AG04450 (cell line): ENCODE measurements at regions not wholly inside any gene's neighbourhood (a gene's known extent, or its start where the extent isn't known, plus 50 kb on each side); places are given as distances from the start of the nearest gene placed in this dataset.

ENCODE experiments used
- CTCF ChIA-PET: fragments of 300-600, 350-600 bp; formaldehyde crosslinking; extraction: SDS; loops from one replicate; lab custom pipeline; 2022; ENCODE audit warnings: antibody characterized with exemption, inconsistent platforms; lab: Charles Lee
- POLR2A ChIA-PET: fragments of 350-600 bp; formaldehyde crosslinking; extraction: SDS; loops from one replicate; lab custom pipeline; 2021; ENCODE audit warnings: antibody characterized with exemption, inconsistent platforms; lab: Yijun Ruan, JAX
- DNase-seq: peaks from one replicate; pipeline ENCODE4 v3.0.0-alpha.2; 2011; ENCODE audit warnings: low read depth, low spot score
- H3K27ac ChIP-seq: one replicate; pipeline ENCODE4 v1.5.1; 2012; ENCODE audit warnings: low read depth, low read length, control low read depth
- H3K27me3 ChIP-seq: one replicate; pipeline ENCODE4 v1.6.0; 2012; ENCODE audit warnings: low read length; ENCODE audit not compliant: control insufficient read depth, insufficient read depth
- H3K4me3 ChIP-seq: 2 replicates; pipeline ENCODE4 v1.5.1; 2011; ENCODE audit warnings: mild to moderate bottlenecking, low read depth, low read length, control low read depth
- H3K9me3 ChIP-seq: 2 replicates; pipeline ENCODE4 v1.5.1; 2012; ENCODE audit warnings: low read length; ENCODE audit not compliant: control insufficient read depth, insufficient read depth
- TF ChIP-seq, protein P1 (sequence below): IDR thresholded peaks from 2 replicates; pipeline ENCODE4 v1.5.1; 2011; ENCODE audit warnings: low read depth, low read length, control low read depth, inconsistent platforms

DNA sequence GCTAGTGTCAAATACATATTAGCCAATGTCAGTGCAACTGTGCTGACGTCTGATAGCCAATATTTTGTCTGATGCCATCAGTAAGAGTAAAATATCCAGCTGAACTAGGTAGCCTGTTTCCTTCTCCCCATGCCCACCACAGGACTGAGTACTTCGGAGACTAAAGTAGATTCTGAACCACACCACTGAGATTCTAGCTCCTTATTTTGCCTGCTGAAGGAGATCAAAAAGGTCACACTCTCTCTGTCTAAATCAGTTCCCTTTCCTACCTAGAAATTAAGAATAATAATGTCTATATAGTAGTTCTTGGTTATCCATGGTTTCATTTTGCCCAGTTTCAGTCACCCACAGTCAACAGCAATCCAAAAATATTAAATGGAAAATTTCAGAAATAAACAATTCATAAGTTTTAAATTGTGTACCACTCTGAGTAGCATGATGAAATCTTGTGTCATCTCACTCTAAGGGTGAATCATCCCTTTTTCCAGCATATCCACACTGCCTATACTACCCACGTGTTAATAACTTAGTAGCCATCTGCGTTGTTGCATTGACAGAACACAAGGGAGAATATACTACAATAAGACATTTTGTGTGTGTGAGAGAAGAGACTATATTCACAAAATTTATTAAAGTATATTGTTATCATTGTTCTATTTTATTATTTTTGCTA lies 1043.3 kb upstream of the PIK3C3 start:
- ChIA-PET CTCF (no interaction called here), POLR2A (no interaction called here)
- TF ChIP-seq, protein P1, sequence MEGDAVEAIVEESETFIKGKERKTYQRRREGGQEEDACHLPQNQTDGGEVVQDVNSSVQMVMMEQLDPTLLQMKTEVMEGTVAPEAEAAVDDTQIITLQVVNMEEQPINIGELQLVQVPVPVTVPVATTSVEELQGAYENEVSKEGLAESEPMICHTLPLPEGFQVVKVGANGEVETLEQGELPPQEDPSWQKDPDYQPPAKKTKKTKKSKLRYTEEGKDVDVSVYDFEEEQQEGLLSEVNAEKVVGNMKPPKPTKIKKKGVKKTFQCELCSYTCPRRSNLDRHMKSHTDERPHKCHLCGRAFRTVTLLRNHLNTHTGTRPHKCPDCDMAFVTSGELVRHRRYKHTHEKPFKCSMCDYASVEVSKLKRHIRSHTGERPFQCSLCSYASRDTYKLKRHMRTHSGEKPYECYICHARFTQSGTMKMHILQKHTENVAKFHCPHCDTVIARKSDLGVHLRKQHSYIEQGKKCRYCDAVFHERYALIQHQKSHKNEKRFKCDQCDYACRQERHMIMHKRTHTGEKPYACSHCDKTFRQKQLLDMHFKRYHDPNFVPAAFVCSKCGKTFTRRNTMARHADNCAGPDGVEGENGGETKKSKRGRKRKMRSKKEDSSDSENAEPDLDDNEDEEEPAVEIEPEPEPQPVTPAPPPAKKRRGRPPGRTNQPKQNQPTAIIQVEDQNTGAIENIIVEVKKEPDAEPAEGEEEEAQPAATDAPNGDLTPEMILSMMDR, result no peak
- DNase-seq, result peak; percentile 33
- Histone ChIP-seq H3K9me3 (no peaks in the 10 kb centered on the region), H3K4me3 (no peak overlapping the region), H3K27ac (peak overlapping the region; percentile 80), H3K27me3 (no peaks in the 10 kb centered on the region)

DNA sequence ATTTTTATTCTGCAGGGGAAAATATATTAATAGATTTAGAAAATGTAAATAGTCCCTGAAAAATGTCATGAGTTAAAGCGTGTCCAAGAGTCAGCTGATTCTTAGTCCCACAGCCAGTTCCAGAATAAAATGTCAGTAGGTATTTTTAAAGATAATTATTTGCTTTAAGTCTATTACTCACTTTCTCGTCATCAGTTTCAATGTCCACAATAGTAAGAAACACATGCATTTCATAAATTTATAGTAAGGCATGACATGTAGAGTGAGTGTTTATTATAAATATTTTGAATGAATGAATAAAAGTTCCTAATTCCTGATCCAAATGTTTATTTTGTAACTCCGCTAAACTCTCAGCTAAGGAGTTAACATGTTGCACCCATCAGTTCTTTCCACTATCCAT lies 1044.0 kb upstream of the PIK3C3 start:
- CTCF ChIA-PET, result no interaction called here
- Histone ChIP-seq H3K9me3 (no peaks in the 10 kb centered on the region), H3K27ac (peak overlapping the region; percentile 80), H3K27me3 (no peaks in the 10 kb centered on the region), H3K4me3 (no peak overlapping the region)
- TF ChIP-seq, protein P1, result no peak
- POLR2A ChIA-PET, result no interaction called here
- peak; percentile 15 for DNase-seq

DNA sequence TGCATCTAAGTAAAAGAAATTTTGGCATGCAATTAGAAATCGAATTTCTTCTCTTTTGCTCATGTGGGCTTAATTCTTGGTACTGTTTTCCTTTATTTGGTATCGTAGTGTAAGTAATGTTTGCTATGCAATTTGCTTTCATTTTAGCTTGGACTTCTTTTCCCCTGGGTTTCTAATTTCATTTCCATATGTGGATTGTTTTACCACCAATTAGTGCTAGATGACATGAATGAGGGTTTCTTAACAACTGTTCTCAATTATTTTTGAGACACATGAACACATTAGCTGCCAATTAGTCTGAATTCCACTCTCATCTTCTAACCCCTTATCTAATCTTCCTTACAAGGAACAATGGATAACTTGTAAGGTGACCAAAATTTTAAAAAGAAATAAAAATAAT lies 1047.2 kb upstream of the PIK3C3 start:
- Histone ChIP-seq H3K27me3 (no peaks in the 10 kb centered on the region), H3K9me3 (no peaks in the 10 kb centered on the region), H3K4me3 (no peak overlapping the region), H3K27ac (no peak overlapping the region)
- TF ChIP-seq, protein P1, result no peak
- ChIA-PET POLR2A (no interaction called here), CTCF (no interaction called here)
- DNase-seq, result no peak

DNA sequence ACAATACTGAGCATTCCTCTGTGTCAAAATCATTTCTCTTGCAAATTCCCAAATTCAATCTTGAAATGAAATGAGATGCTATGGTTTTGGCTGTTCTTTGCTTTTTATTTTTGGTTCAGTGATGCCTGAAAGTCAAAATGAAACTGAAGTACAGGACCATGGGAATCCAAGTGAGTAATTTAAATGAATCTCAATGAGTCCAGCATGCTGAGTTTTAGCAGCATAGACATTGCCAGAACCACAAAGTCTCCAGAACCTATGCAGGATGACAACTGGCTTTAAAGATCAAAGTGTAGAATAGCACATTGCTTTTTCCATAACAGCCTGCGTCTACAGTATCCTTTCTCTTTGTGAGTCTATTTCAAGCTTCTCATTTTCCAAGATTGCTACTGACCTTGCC lies 1050.7 kb upstream of the PIK3C3 start:
- CTCF ChIA-PET, result no interaction called here
- H3K4me3 ChIP-seq, result no peak overlapping the region
- TF ChIP-seq, protein P1, result no peak
- H3K27ac ChIP-seq, result no peak overlapping the region
- POLR2A ChIA-PET, result no interaction called here
- DNase-seq, result no peak
- H3K9me3 ChIP-seq, result no peaks in the 10 kb centered on the region
- H3K27me3 ChIP-seq, result no peaks in the 10 kb centered on the region

DNA sequence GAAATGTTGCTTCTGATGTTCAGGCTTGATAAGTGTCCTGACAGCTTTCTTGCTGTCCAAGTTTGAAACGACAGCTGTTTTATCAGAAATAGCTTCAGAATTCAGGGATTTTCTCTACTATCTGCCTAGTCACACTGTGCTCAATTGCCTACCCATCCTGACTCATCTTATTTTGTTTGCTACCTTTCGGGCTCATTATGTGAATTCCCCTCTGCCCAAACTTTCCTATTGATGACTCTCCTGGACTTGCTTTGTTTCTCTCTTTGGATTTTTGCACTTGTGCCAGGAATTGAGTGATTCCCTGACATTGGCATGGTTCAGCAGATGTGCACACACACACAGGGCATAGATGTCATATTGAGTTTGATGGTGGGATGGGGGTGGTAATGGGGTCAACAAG lies 1052.6 kb upstream of the PIK3C3 start:
- H3K4me3 ChIP-seq, result no peak overlapping the region
- no peaks in the 10 kb centered on the region for H3K27me3 ChIP-seq
- no peak for DNase-seq
- no peaks in the 10 kb centered on the region for H3K9me3 ChIP-seq
- ChIA-PET CTCF (no interaction called here), POLR2A (no interaction called here)
- H3K27ac ChIP-seq, result no peak overlapping the region
- TF ChIP-seq, protein P1, result no peak
